Keratinocyte (primary cell): ENCODE measurements at regions not wholly inside any gene's neighbourhood (a gene's known extent, or its start where the extent isn't known, plus 50 kb on each side); places are given as distances from the start of the nearest gene placed in this dataset.

Source experiments
- DNase-seq: peaks from one replicate; pipeline ENCODE4 v3.0.0-alpha.2; 2011; ENCODE audit warnings: low read depth, missing footprints, low spot score
- FAIRE-seq: peaks from 2 replicates; lab custom pipeline; 2011; peaks lifted over from hg19 to GRCh38; lab: Jason Lieb, UNC
- H2AFZ ChIP-seq: 2 replicates; pipeline ENCODE4 v1.6.0; 2012; ENCODE audit warnings: low read length, control low read depth, inconsistent platforms; ENCODE audit not compliant: control insufficient read depth
- H3K27ac ChIP-seq: 2 replicates; pipeline ENCODE4 v1.5.1; 2011; ENCODE audit warnings: low read length; ENCODE audit not compliant: control insufficient read depth, insufficient read depth
- H3K27me3 ChIP-seq: 3 replicates; pipeline ENCODE4 v1.6.0; 2011; ENCODE audit warnings: low read length; ENCODE audit not compliant: control insufficient read depth, insufficient read depth; ENCODE audit errors: extremely low read depth
- H3K36me3 ChIP-seq, 2 experiments: 2 replicates in 1 of 2; 3 replicates in 1 of 2; pipeline ENCODE4 v1.5.1; 2011; ENCODE audit warnings: low read length in 2 of 2, mild to moderate bottlenecking in 1 of 2; ENCODE audit not compliant: control insufficient read depth in 2 of 2, insufficient read depth in 2 of 2; ENCODE audit errors: extremely low read depth in 1 of 2
- H3K4me1 ChIP-seq: 3 replicates; pipeline ENCODE4 v1.5.1; 2011; ENCODE audit warnings: low read length; ENCODE audit not compliant: control insufficient read depth, insufficient read depth; ENCODE audit errors: extremely low read depth
- H3K4me2 ChIP-seq: 3 replicates; pipeline ENCODE4 v1.6.0; 2011; ENCODE audit warnings: low read depth, low read length; ENCODE audit not compliant: control insufficient read depth, insufficient read depth; ENCODE audit errors: extremely low read depth
- H3K4me3 ChIP-seq, 3 experiments: fragments of 200-600 bp in 1 of 3; sonication (generic) in 1 of 3; 2 replicates in 2 of 3; 3 replicates in 1 of 3; pipeline ENCODE4 v1.5.1; 2011 to 2016; ENCODE audit warnings: low read length in 3 of 3, mild to moderate bottlenecking in 3 of 3, control low read depth in 2 of 3, inconsistent platforms in 1 of 3, low read depth in 1 of 3, mixed read lengths in 1 of 3, mixed run types in 1 of 3, moderate library complexity in 1 of 3; ENCODE audit not compliant: control insufficient read depth in 2 of 3, insufficient read depth in 2 of 3; ENCODE audit errors: extremely low read depth in 1 of 3
- H3K79me2 ChIP-seq: 2 replicates; pipeline ENCODE4 v1.6.0; 2012; ENCODE audit warnings: low read length; ENCODE audit not compliant: control insufficient read depth, insufficient read depth
- H3K9ac ChIP-seq: 3 replicates; pipeline ENCODE4 v1.6.0; 2011; ENCODE audit warnings: low read length; ENCODE audit not compliant: control insufficient read depth, insufficient read depth; ENCODE audit errors: extremely low read depth
- H3K9me1 ChIP-seq: 3 replicates; pipeline ENCODE4 v1.6.0; 2011; ENCODE audit warnings: low read length; ENCODE audit not compliant: control insufficient read depth, insufficient read depth; ENCODE audit errors: extremely low read depth
- H3K9me3 ChIP-seq: 2 replicates; pipeline ENCODE4 v1.5.1; 2012; ENCODE audit warnings: low read depth, low read length; ENCODE audit not compliant: control insufficient read depth
- H4K20me1 ChIP-seq: 3 replicates; pipeline ENCODE4 v1.6.0; 2011; ENCODE audit warnings: low read length; ENCODE audit not compliant: control insufficient read depth, insufficient read depth; ENCODE audit errors: extremely low read depth
- CTCF ChIP-seq, 3 experiments: IDR thresholded peaks in 1 of 3; conservative IDR thresholded peaks in 1 of 3; optimal IDR thresholded peaks in 1 of 3; 2 replicates in 2 of 3; 3 replicates in 1 of 3; pipeline versions ENCODE3 to v1.5.1; 2011; ENCODE audit warnings: low read length in 3 of 3, mild to moderate bottlenecking in 3 of 3, moderate library complexity in 2 of 3, control low read depth in 1 of 3, inconsistent platforms in 1 of 3; ENCODE audit not compliant: insufficient read depth in 2 of 3; ENCODE audit errors: extremely low read depth in 1 of 3
- EZH2 ChIP-seq: IDR thresholded peaks from one replicate; pipeline ENCODE4 v1.6.1; 2012; ENCODE audit warnings: inconsistent platforms, mild to moderate bottlenecking, low read length, moderate library complexity
- dilution Hi-C: fragments of 300-500 bp; cut with MboI; formaldehyde crosslinking; loops from one replicate; pipeline ENCODE4 v1.7.0; 2020; ENCODE audit warnings: low sequenced_read_pairs; ENCODE audit not compliant: extremely low pct_ligation_motif_present

- Histone ChIP-seq H3K9me3 (no peaks in the 10 kb centered on the region), H3K27me3 (no peaks in the 10 kb centered on the region), H3K9ac (no peak overlapping the region), H3K79me2 (no peaks in the 10 kb centered on the region), H3K4me2 (no peak overlapping the region), H3K4me3 (no peak overlapping the region), H3K9me1 (no peaks in the 10 kb centered on the region), H3K4me1 (peaks cover 16% of the 10 kb centered on the region), H2AFZ (no peak overlapping the region), H3K36me3 (no peaks in the 10 kb centered on the region), H3K27ac (no peak overlapping the region), H4K20me1 (no peaks in the 10 kb centered on the region)
- DNase-seq (no peak), FAIRE-seq (no peak)
- dilution Hi-C loops, result no loop called here
- TF ChIP-seq CTCF (optimal IDR thresholded peaks at IDR 0.05 in 1 of 3, IDR thresholded peaks at IDR 0.05 in 1 of 3, conservative IDR thresholded peaks at IDR 0.05 in 1 of 3; ENCODE audit: extremely low read depth in 1 of 3, insufficient read depth in 2 of 3, low read length in 3 of 3) (no peak), EZH2 (no peak)
Measured at GRCh38 chr11:95490625-95491024, 259.6 kb upstream of the SESN3 start.

- Histone ChIP-seq H4K20me1 (no peaks in the 10 kb centered on the region), H3K4me1 (peaks cover 27% of the 10 kb centered on the region), H3K9me1 (no peaks in the 10 kb centered on the region), H3K4me3 (no peak overlapping the region), H3K27me3 (no peaks in the 10 kb centered on the region), H3K4me2 (no peak overlapping the region), H3K9me3 (no peaks in the 10 kb centered on the region), H3K36me3 (no peaks in the 10 kb centered on the region), H2AFZ (no peak overlapping the region), H3K9ac (no peak overlapping the region), H3K27ac (no peak overlapping the region), H3K79me2 (no peaks in the 10 kb centered on the region)
- no peak for DNase-seq
- no peak for FAIRE-seq
- dilution Hi-C loops, result no loop called here
- TF ChIP-seq EZH2 (no peak), CTCF (optimal IDR thresholded peaks at IDR 0.05 in 1 of 3, IDR thresholded peaks at IDR 0.05 in 1 of 3, conservative IDR thresholded peaks at IDR 0.05 in 1 of 3; ENCODE audit: extremely low read depth in 1 of 3, insufficient read depth in 2 of 3, low read length in 3 of 3) (no peak)
Measured at GRCh38 chr11:95487938-95488337, 256.9 kb upstream of the SESN3 start.
